NCI-H187 (cell line): ENCODE measurements at regions not wholly inside any gene's neighbourhood (a gene's known extent, or its start where the extent isn't known, plus 50 kb on each side); places are given as distances from the start of the nearest gene placed in this dataset.

Source experiments
- DNase-seq, 2 experiments: peaks; one replicate each; lab custom pipeline; 2025; lab: John Stamatoyannopoulos, UW

DNA sequence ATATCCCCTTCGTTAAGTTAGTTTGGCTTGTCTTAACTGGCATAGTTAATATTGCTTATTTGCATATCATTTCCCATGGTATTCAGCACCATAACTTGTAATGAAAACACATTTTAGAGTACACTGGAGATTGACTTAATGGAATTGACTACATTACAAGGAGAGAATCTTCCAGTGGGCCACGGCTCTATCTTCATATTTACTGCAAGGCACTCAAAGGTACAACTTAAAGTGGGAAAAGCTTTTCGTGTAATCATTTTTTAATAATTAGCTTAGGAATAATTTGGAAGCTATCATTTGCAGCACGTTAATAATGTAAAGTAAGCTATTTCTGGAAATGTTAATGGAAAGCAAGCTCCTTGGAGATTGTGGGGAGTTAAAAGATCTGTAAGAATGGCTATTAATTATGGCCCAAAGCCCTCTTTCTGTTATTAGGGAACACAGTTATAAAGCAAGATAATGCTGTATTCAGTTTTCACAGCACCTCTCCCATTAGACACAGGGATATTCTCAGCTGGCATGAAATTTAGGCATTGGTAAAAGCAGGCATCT, 551.5 kb upstream of the RGMA start:
- DNase-seq: no peak

- no peak for DNase-seq
These were observed 543.1 kb upstream of the RGMA start for GRCh38 chr15:93631958-93632618.

- DNase-seq: no peak
These were observed 530.6 kb upstream of the RGMA start for GRCh38 chr15:93619597-93619996.

GRCh38 chr15:93617443-93617842, 528.4 kb upstream of the RGMA start:
- no peak for DNase-seq

DNA sequence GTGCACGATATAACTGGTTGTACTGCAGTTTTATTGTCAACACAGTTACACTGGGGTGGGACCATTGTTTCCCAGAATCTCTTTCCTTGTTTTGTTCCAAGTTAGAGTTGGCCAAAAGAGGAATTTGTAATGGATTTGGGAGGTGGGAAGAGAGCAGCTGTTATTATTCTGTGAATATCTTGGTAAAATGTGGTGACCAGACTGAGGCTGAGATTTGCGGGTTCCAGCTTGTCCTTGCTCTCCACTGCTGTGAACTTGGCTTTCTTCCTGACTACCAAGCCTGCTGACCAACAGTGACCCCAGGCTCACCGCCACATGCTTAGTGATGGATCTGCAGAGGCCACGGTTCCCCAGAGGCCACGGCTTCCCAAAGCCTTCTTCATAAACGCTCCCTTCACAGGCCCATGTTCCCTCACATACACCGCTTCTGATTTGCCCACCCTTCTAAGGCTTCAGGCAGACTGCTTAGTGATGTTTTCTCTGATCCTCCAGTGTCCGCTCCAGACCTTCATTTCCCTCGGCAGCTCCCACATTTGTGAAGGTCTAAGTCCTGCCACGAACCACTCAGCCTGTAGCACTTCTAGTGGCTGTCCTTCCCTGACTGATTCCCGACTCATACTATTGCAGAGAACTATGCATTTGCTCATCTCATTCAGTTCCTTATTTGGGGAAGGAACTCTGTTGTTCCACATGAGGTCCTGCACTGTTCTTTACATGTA, 525.5 kb upstream of the RGMA start:
- no peak for DNase-seq

GRCh38 chr15:93613386-93613785, 524.4 kb upstream of the RGMA start:
- no peak for DNase-seq

DNA sequence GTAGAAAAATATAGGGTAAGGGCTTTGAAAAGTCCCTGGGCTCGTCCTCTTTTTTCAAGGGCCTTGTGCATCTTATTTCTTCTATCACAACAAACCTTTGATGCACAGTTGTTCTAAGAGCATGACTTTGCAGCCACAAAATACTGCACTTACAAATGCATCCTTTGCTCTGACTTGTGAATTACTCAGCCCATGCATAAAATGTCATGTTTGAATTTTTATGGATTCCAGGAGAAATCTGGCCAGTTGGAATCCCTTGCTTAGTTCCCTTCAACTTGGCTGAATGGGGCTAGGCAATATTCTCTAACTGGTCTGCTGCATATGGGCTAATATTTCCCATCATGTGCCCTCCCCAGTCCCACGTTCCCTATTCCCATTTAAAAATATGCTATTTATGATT, 523.9 kb upstream of the RGMA start:
- no peak for DNase-seq

DNA sequence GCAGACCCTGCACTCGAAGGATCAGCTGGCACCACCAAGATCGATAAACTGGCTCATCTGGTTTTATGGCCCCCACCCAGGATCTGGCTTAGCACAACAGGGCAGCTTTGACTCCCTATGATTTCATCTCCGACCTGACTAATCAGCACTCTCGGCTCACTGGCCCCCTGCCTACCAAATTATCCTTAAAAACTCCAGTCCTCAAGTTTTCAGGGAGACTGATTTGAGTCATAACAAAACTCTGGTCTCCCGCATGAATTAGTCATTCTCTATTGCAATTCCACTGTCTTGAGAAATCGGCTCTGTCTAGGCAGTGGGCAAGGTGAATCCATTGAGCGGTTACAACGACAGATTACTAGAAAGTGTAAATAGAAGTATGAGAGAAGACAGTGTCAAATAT, 521.9 kb upstream of the RGMA start:
- no peak for DNase-seq

- DNase-seq: no peak
These were observed 519.7 kb upstream of the RGMA start for GRCh38 chr15:93608643-93609148.

DNA sequence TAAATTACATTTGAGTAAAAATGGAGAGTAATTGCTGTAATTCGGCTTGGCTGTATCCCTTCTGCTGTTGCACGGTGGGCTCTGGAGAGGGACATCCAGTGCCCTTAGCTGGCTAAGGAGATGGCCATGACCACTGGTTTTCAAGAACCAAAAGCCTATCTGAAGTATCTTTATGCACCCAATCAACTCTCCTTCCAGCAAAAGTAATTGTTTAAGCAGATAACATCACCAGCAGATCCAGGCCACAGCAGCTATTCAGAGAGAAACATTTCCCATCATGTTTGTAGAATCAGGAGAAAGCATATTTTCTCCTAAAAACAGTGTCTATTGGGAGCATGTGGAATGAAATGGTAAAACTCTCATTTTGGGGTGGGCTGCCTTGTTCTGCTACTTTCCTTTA, 514.5 kb upstream of the RGMA start:
- no peak for DNase-seq

DNA sequence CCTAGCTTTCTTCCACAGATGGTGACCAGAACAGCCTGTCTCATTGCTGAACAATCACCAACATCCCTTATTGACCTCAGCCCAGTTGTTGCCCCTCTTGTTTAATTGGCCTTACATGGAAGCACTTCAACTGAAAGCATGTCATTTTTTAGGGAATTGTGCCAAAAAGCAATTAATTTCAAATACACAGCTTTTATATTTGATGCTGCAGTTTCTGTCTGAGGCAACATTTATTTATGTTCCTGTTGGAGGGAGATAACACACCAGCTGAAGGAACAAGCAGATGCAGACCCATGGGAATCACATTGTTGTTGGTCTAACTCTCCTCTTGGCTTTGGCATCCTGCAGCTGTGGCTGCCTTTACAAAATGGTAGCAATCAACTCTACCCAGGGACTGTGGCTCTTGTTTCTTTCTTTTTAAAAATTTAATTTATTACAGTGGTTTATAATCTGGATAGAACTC, 498.1 kb upstream of the RGMA start:
- no peak for DNase-seq

DNA sequence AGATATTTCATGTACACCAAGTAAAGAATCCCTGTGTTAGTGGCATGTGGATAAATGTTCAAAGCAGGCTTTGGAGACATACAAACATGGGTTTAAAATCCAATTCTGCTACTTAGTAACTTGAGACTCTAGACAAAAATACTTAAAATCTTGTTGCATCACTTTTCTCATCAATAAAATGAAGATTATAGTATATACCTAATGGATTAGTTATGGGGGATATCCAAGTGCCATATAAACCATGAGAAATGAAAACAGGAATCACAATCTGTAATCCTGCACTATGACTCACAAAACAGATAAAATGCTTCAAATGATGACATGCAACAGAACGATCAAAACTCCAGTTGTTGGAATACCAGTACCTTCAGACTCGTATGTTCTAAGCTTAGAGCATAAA, 496.0 kb upstream of the RGMA start:
- DNase-seq: no peak

GRCh38 chr15:93583968-93584367, 495.0 kb upstream of the RGMA start:
- DNase-seq: no peak

DNA sequence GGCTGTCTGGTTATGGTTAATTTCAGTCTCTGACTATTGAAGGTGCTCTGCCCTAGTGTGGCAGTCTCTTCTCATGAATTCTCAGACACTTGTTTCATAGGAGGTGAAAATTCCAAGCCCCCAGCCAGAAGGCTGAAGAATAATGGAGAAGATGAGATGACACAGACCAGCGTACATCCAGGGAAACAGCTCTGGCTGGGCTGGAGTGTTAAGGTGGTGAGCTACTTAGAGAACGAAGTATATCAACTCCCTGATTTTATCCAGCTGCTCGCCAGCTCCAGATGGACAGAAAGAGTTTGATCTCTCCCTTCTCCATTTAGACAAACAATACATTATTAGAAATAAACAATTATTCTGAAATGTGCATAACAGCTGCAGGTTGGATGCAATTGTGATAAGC, 494.5 kb upstream of the RGMA start:
- DNase-seq: no peak

- DNase-seq: no peak
These were observed 481.5 kb upstream of the RGMA start for GRCh38 chr15:93570527-93570926.

DNA sequence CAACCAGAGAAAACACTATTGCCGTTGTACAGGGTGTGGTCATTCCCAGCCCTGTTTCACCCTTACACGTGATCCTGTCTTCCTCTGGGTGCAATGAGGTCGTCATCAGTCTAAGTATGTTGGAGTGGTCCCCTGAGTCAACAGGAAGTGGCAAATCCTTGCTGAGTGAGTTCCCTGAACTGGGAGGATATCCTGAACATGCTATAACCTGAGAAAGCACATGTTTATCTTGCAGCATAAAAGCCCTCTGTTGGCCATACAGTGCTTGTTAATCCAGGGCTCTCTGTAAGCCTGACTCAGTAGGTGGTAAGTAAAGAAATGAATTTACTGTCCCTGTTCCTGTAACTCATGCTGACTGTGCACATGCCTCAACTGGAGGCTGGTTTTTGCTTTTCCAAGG, 477.8 kb upstream of the RGMA start:
- no peak for DNase-seq

GRCh38 chr15:93565201-93565600, 476.2 kb upstream of the RGMA start:
- no peak for DNase-seq

DNA sequence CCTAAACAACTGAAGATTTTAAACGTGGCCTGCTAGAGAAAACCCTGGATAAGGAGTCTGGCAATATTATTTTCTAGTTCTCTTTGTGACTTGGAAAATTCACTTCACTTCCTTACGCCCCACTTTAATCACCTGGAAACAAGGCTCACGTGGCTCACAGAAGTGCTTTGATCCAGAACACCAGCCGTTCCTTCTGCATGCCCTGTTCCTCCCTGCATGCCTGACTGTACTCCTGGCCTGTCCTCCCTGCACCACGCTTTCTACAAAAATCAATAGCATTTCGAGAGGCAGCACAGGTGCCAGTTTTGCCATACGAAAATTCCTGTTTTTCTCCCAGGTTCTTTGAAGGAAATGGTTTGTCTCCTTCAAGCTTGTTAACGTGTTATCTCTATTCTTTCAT, 474.2 kb upstream of the RGMA start:
- no peak for DNase-seq

GRCh38 chr15:93562395-93563123, 473.5 kb upstream of the RGMA start:
- DNase-seq: no peak

DNA sequence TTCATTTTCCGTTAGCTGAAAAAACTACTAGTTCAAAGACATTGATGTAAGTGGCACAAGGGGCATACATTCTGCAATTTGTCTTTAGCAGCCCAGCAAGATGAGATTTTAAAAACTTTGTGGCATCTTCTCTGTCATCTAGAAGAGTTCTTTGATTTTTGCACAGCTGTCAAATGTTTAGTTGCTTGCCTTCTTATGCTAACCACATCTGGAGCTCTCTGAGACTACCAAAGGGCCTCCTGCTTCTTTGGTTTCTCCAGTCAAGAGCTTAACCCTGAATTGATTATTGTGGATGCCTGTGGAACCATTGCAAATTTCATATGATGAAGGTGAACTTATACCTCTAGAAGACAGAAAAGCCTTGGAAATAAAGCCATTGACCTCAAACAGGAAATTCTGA, 468.7 kb upstream of the RGMA start:
- DNase-seq: no peak

- DNase-seq: no peak
These were observed 464.3 kb upstream of the RGMA start for GRCh38 chr15:93553167-93553935.

DNA sequence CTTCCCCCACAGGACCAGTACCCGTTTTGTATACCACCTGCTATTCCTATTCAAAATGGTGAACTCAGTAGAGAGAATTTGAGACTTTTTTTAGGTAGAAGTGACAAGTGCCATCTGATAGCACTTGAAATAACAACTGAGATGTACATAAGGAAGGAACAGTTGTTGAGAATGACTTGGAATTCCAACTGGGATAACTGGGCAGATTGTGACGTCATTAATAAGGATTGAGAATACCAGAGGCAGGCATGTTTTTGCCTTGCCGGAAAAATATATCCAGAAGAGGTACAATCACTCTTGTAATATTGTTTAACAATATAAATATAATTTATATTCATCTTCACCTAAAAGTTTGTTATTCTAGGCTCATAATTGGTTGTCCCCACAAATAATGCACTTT, 454.1 kb upstream of the RGMA start:
- DNase-seq: no peak
